GM19035 (cell line): ENCODE measurements at regions not wholly inside any gene's neighbourhood (a gene's known extent, or its start where the extent isn't known, plus 50 kb on each side); places are given as distances from the start of the nearest gene placed in this dataset.

Experiments
- ATAC-seq: cut with Tn5 transposase; IDR thresholded peaks from one replicate; pipeline ENCODE4 v1.9.1; 2021; ENCODE audit not compliant: unreplicated experiment

- no peak for ATAC-seq
Observed at GRCh38 chr20:56797023-56797422, 167.9 kb downstream of the TFAP2C start.

- no peak for ATAC-seq
Observed at GRCh38 chr20:56798634-56799033, 169.5 kb downstream of the TFAP2C start.

GRCh38 chr20:56799187-56799586 lies 170.1 kb downstream of the TFAP2C start:
- no peak for ATAC-seq

- no peak for ATAC-seq
Observed at GRCh38 chr20:56800088-56800487, 171.0 kb downstream of the TFAP2C start.

- ATAC-seq: no peak
Observed at GRCh38 chr20:56801971-56802755, 173.1 kb downstream of the TFAP2C start.

- no peak for ATAC-seq
Observed at GRCh38 chr20:56802805-56803204, 173.7 kb downstream of the TFAP2C start.

GRCh38 chr20:56805313-56805712 lies 176.2 kb downstream of the TFAP2C start:
- no peak for ATAC-seq

- ATAC-seq: no peak
Observed at GRCh38 chr20:56805966-56806365, 176.9 kb downstream of the TFAP2C start.

GRCh38 chr20:56806952-56807517 lies 177.9 kb downstream of the TFAP2C start:
- ATAC-seq: no peak

GRCh38 chr20:56808117-56808725 lies 179.1 kb downstream of the TFAP2C start:
- ATAC-seq: no peak

GRCh38 chr20:56808732-56809131 lies 179.6 kb downstream of the TFAP2C start:
- no peak for ATAC-seq

- ATAC-seq: no peak
Observed at GRCh38 chr20:56809668-56810067, 180.6 kb downstream of the TFAP2C start.

- no peak for ATAC-seq
Observed at GRCh38 chr20:56810141-56810540, 181.0 kb downstream of the TFAP2C start.

GRCh38 chr20:56815796-56816195 lies 186.7 kb downstream of the TFAP2C start:
- no peak for ATAC-seq

GRCh38 chr20:56816349-56816748 lies 187.2 kb downstream of the TFAP2C start:
- ATAC-seq: no peak

GRCh38 chr20:56817780-56818675 lies 188.9 kb downstream of the TFAP2C start:
- ATAC-seq: no peak

- ATAC-seq: no peak
Observed at GRCh38 chr20:56820984-56821383, 191.9 kb downstream of the TFAP2C start.

- ATAC-seq: no peak
Observed at GRCh38 chr20:56826306-56826704, 197.2 kb downstream of the TFAP2C start.

- no peak for ATAC-seq
Observed at GRCh38 chr20:56826705-56827665, 197.9 kb downstream of the TFAP2C start.

- no peak for ATAC-seq
Observed at GRCh38 chr20:56827763-56828162, 198.7 kb downstream of the TFAP2C start.
